MCF 10A (cell line): ENCODE measurements at regions not wholly inside any gene's neighbourhood (a gene's known extent, or its start where the extent isn't known, plus 50 kb on each side); places are given as distances from the start of the nearest gene placed in this dataset.
"Not testable (repeated sequence)": the region's sequence is repeated elsewhere in the genome, so short reads cannot be mapped to it uniquely, and the experiment has no call there.

Source experiments
- BruUV-seq: library from RNA; stranded (reverse); fragments of 400-500 nt; replicated peaks from 2 replicates; lab custom pipeline; 2021; lab: Mats Ljungman, UMichigan
- CTCF ChIA-PET: fragments of 300-600 bp; sonication (Branson Sonifier 250); formaldehyde crosslinking; extraction: SDS; loops from one replicate; lab custom pipeline; 2021; ENCODE audit warnings: antibody characterized with exemption, inconsistent platforms; lab: Yijun Ruan, JAX
- POLR2A ChIA-PET: fragments of 300-600, 350-650 bp; sonication (Branson Sonifier 250); formaldehyde crosslinking; extraction: SDS; loops from one replicate; lab custom pipeline; 2020; ENCODE audit warnings: antibody characterized with exemption, inconsistent platforms; lab: Yijun Ruan, JAX
- DNase-seq: peaks from one replicate; pipeline ENCODE4 v3.0.0-alpha.2; 2018; ENCODE audit not compliant: unreplicated experiment
- H3K27ac Mint-ChIP-seq: one replicate; pipeline ENCODE4 v1.8.0; 2022; ENCODE audit warnings: mild to moderate bottlenecking, low read depth, mixed read lengths; ENCODE audit not compliant: unreplicated experiment
- H3K27me3 Mint-ChIP-seq: one replicate; pipeline ENCODE4 v1.8.0; 2022; ENCODE audit warnings: mixed read lengths; ENCODE audit not compliant: insufficient read depth, unreplicated experiment
- H3K36me3 Mint-ChIP-seq: one replicate; pipeline ENCODE4 v1.8.0; 2022; ENCODE audit warnings: mild to moderate bottlenecking, moderate library complexity, mixed read lengths; ENCODE audit not compliant: insufficient read depth, unreplicated experiment
- H3K4me1 Mint-ChIP-seq: one replicate; pipeline ENCODE4 v1.8.0; 2022; ENCODE audit warnings: mixed read lengths; ENCODE audit not compliant: insufficient read depth, unreplicated experiment
- H3K4me3 Mint-ChIP-seq: one replicate; pipeline ENCODE4 v1.8.0; 2022; ENCODE audit warnings: mild to moderate bottlenecking, moderate library complexity, mixed read lengths; ENCODE audit not compliant: unreplicated experiment
- H3K9me3 Mint-ChIP-seq: one replicate; pipeline ENCODE4 v1.8.0; 2022; ENCODE audit warnings: mixed read lengths; ENCODE audit not compliant: unreplicated experiment
- intact Hi-C: fragments of 100-400 bp; cut with micrococcal nuclease; formaldehyde crosslinking; loops from 2 replicates; pipeline ENCODE4 v1.14.1; 2022
- TF ChIP-seq, protein P1 (sequence below): fragments of 200-600 bp; IDR thresholded peaks from one replicate; pipeline ENCODE4 v1.8.0; 2022; ENCODE audit warnings: antibody characterized with exemption, mild to moderate bottlenecking; ENCODE audit not compliant: unreplicated experiment

DNA sequence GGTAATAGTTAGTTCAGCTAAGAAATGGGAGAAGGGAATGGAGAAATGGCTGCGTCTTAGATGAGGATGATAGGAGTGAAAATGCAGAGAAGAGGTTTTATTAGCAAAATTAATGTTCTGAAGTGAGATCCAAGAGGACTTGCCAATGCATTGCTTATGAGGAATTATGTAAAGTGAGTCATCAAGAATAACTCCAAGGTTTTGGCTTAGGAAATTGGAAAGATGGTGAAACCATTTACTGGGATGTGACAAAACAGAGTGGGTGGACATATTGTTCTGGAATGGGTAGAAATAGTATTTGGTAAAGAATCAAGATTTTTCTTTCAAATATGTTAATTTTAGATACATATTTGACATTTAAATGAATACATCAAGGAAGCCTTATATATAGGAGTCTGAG is 306.6 kb upstream of the CYRIA start:
- H3K9me3 Mint-ChIP-seq: peaks cover 28% of the 10 kb centered on the region
- H3K36me3 Mint-ChIP-seq: no peaks in the 10 kb centered on the region
- no TSS peak for BruUV-seq
- POLR2A ChIA-PET: interaction anchor here (0.5 to 1.2 kb wide), 4 partner anchors 64 to 331 kb away, joined by 3 to 4 read pairs (median 3); no protein-coding TSS in a partner anchor
- intact Hi-C loops: no loop called here
- DNase-seq: peak; percentile 74
- H3K27me3 Mint-ChIP-seq: no peaks in the 10 kb centered on the region
- CTCF ChIA-PET: no interaction called here
- no peaks in the 10 kb centered on the region for H3K4me1 Mint-ChIP-seq
- TF ChIP-seq, protein P1, sequence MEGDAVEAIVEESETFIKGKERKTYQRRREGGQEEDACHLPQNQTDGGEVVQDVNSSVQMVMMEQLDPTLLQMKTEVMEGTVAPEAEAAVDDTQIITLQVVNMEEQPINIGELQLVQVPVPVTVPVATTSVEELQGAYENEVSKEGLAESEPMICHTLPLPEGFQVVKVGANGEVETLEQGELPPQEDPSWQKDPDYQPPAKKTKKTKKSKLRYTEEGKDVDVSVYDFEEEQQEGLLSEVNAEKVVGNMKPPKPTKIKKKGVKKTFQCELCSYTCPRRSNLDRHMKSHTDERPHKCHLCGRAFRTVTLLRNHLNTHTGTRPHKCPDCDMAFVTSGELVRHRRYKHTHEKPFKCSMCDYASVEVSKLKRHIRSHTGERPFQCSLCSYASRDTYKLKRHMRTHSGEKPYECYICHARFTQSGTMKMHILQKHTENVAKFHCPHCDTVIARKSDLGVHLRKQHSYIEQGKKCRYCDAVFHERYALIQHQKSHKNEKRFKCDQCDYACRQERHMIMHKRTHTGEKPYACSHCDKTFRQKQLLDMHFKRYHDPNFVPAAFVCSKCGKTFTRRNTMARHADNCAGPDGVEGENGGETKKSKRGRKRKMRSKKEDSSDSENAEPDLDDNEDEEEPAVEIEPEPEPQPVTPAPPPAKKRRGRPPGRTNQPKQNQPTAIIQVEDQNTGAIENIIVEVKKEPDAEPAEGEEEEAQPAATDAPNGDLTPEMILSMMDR: no peak
- H3K27ac Mint-ChIP-seq: no peak overlapping the region
- no peak overlapping the region for H3K4me3 Mint-ChIP-seq

DNA sequence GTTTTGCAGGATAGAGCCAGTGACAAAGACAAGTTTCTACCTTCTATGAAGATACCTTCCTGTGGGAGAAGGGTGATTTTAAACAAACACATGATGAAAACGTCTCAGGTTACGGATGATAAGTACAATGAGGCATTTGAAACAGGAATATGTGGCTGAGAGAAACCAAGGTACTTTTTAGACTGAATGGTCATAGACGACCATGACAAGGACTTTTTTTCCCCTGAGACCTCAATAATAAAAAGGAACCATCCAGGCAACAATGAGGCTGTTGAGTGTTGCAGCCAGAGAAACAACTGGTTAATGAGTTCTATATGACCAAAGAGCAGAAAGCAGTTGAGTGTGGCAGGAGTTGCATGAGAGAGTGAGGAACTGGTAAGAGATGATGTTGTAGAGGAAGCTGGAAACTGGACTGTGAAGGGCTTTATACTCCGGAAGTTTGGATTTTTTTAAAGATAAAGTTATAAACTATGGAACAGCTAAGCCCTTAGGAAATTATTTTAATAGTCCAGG is 306.1 kb upstream of the CYRIA start:
- Mint-ChIP-seq H3K4me3 (no peak overlapping the region), H3K9me3 (peaks cover 24% of the 10 kb centered on the region), H3K4me1 (no peaks in the 10 kb centered on the region), H3K36me3 (no peaks in the 10 kb centered on the region), H3K27me3 (no peaks in the 10 kb centered on the region), H3K27ac (no peak overlapping the region)
- TF ChIP-seq, protein P1: no peak
- peak; percentile 8 for DNase-seq
- no TSS peak for BruUV-seq
- POLR2A ChIA-PET: interaction anchor here (0.6 to 1.2 kb wide), 2 partner anchors 63 to 147 kb away, joined by 3 to 4 read pairs; no protein-coding TSS in a partner anchor
- CTCF ChIA-PET: no interaction called here
- intact Hi-C loops: no loop called here

DNA sequence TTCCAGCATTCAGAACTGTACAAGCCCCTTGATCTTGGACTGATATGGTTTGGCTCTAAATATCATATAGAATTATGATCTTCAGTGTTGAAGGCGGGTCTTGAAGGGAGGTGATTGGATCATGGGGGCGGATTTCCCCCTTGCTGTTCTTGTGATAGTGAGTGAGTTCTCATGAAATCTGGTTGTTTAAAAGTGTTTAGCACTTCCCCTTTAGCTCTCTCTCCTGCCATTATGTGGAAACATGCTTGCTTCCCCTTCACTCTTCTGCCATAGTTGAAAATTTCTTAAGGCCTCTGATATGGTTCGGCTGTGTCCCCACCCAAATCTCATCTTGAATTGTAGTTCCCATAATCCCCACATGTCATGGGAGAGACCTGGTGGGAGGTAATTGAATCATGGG is 305.3 kb upstream of the CYRIA start:
- peaks cover 33% of the 10 kb centered on the region for H3K9me3 Mint-ChIP-seq
- H3K27me3 Mint-ChIP-seq, H3K27ac Mint-ChIP-seq, H3K4me3 Mint-ChIP-seq, H3K36me3 Mint-ChIP-seq, DNase-seq, intact Hi-C loops, H3K4me1 Mint-ChIP-seq, BruUV-seq, POLR2A ChIA-PET, CTCF ChIA-PET: not testable (repeated sequence)

DNA sequence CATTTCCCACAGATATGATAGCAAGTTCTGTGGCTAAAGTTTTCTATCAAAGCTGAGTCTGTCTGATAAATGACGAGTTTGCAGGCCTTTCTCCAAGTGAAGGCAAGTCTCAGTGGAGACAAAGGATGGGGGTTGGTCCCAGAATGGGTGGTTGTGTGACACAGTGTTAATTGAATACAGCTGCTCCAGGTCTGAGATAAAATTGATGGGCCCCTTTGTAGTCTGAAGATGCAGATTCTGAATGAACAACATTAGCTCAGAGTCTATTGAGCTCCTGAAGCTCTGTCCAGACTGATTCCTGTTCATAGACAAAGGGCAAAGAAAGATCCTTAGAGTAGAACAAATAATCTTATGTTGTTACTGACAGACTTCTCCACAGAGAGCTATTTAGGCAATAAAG is 296.9 kb upstream of the CYRIA start:
- TF ChIP-seq, protein P1: no peak

More for the DNA sequence above, 296.9 kb upstream of the CYRIA start:
- POLR2A ChIA-PET: interaction anchor here (0.6 to 1.1 kb wide), 2 partner anchors 24 to 109 kb away, joined by 3 to 4 read pairs; no protein-coding TSS in a partner anchor
- no peaks in the 10 kb centered on the region for H3K36me3 Mint-ChIP-seq
- intact Hi-C loops: no loop called here
- H3K4me1 Mint-ChIP-seq: no peaks in the 10 kb centered on the region
- BruUV-seq: no TSS peak
- no peak overlapping the region for H3K27ac Mint-ChIP-seq
- H3K4me3 Mint-ChIP-seq: no peak overlapping the region
- peaks cover 11% of the 10 kb centered on the region for H3K9me3 Mint-ChIP-seq
- DNase-seq: no peak
- no peaks in the 10 kb centered on the region for H3K27me3 Mint-ChIP-seq
- CTCF ChIA-PET: interaction anchor here (0.5 to 0.9 kb wide), 2 partner anchors 12 to 56 kb away, joined by 3 read pairs; no protein-coding TSS in a partner anchor
